ENCODE measurements at regions not wholly inside any gene's neighbourhood (a gene's known extent, or its start where the extent isn't known, plus 50 kb on each side); places are given as distances from the start of the nearest gene placed in this dataset.
"Not testable (repeated sequence)": the region's sequence is repeated elsewhere in the genome, so short reads cannot be mapped to it uniquely, and the experiment has no call there.

GRCh38 chrX:41026702-41027078, 58.6 kb upstream of the USP9X start:
- no peaks in the 10 kb centered on the region for H3K27me3 ChIP-seq (ENCODE audit: control insufficient read depth, insufficient read depth, low read length)
- no peaks in the 10 kb centered on the region for H3K36me3 ChIP-seq (ENCODE audit: control insufficient read depth, insufficient read depth, low read length)
- no peak for TF ChIP-seq CTCF (IDR thresholded peaks at IDR 0.05; ENCODE audit: insufficient read depth, low read length, poor library complexity, severe bottlenecking)
- H3K4me3 ChIP-seq (ENCODE audit: low read depth, low read length), result no peak overlapping the region
- DNase-seq (ENCODE audit: low read depth), result no peak

GRCh38 chrX:41029332-41029731, 55.9 kb upstream of the USP9X start:
- no peak for TF ChIP-seq CTCF (IDR thresholded peaks at IDR 0.05; ENCODE audit: insufficient read depth, low read length, poor library complexity, severe bottlenecking)
- Histone ChIP-seq H3K4me3 (ENCODE audit: low read depth, low read length) (no peak overlapping the region), H3K27me3 (ENCODE audit: control insufficient read depth, insufficient read depth, low read length) (no peaks in the 10 kb centered on the region), H3K36me3 (ENCODE audit: control insufficient read depth, insufficient read depth, low read length) (no peaks in the 10 kb centered on the region)
- no peak for DNase-seq (ENCODE audit: low read depth)

- H3K36me3 ChIP-seq (ENCODE audit: control insufficient read depth, insufficient read depth, low read length), result no peaks in the 10 kb centered on the region
- H3K27me3 ChIP-seq (ENCODE audit: control insufficient read depth, insufficient read depth, low read length), result no peaks in the 10 kb centered on the region
- no peak overlapping the region for H3K4me3 ChIP-seq (ENCODE audit: low read depth, low read length)
- DNase-seq (ENCODE audit: low read depth), result no peak
- no peak for TF ChIP-seq CTCF (IDR thresholded peaks at IDR 0.05; ENCODE audit: insufficient read depth, low read length, poor library complexity, severe bottlenecking)
Observed at GRCh38 chrX:41031256-41031967, 53.8 kb upstream of the USP9X start.

GRCh38 chrX:41033299-41033698, 51.9 kb upstream of the USP9X start:
- H3K36me3 ChIP-seq (ENCODE audit: control insufficient read depth, insufficient read depth, low read length), result no peaks in the 10 kb centered on the region
- no peak overlapping the region for H3K4me3 ChIP-seq (ENCODE audit: low read depth, low read length)
- no peaks in the 10 kb centered on the region for H3K27me3 ChIP-seq (ENCODE audit: control insufficient read depth, insufficient read depth, low read length)
- DNase-seq (ENCODE audit: low read depth), result no peak
- no peak for TF ChIP-seq CTCF (IDR thresholded peaks at IDR 0.05; ENCODE audit: insufficient read depth, low read length, poor library complexity, severe bottlenecking)

GRCh38 chrX:41034902-41035301, 50.3 kb upstream of the USP9X start:
- not testable (repeated sequence) for H3K27me3 ChIP-seq (ENCODE audit: control insufficient read depth, insufficient read depth, low read length); H3K36me3 ChIP-seq (ENCODE audit: control insufficient read depth, insufficient read depth, low read length); DNase-seq (ENCODE audit: low read depth); H3K4me3 ChIP-seq (ENCODE audit: low read depth, low read length)
